WTC11 (cell line): ENCODE measurements at regions not wholly inside any gene's neighbourhood (a gene's known extent, or its start where the extent isn't known, plus 50 kb on each side); places are given as distances from the start of the nearest gene placed in this dataset.

Source experiments
- ATAC-seq: fragments of 200-7000 bp; cut with Tn5 transposase; 2 replicates; pipeline ENCODE4 v1.10.0; 2021; ENCODE audit warnings: mild to moderate bottlenecking, moderate library complexity
- CTCF ChIA-PET: fragments of 300-600 bp; sonication (Branson Sonifier 250); formaldehyde crosslinking; loops from one replicate; lab custom pipeline; 2021; ENCODE audit warnings: antibody characterized with exemption; lab: Charles Lee
- POLR2A ChIA-PET: fragments of 350-600 bp; sonication (Branson Sonifier 250); formaldehyde crosslinking; loops from one replicate; lab custom pipeline; 2021; ENCODE audit warnings: antibody characterized with exemption; lab: Charles Lee
- DNase-seq: peaks from one replicate; pipeline ENCODE4 v3.0.0; 2021; ENCODE audit warnings: low spot score
- H3K27ac Mint-ChIP-seq: 2 replicates; pipeline ENCODE4 v1.8.0; 2021; ENCODE audit warnings: mixed read lengths
- H3K27me3 Mint-ChIP-seq: 2 replicates; pipeline ENCODE4 v1.8.0; 2021; ENCODE audit warnings: low read depth, mild to moderate bottlenecking, moderate library complexity, mixed read lengths
- H3K36me3 Mint-ChIP-seq: 2 replicates; pipeline ENCODE4 v1.8.0; 2021; ENCODE audit warnings: mixed read lengths
- H3K4me1 Mint-ChIP-seq: 2 replicates; pipeline ENCODE4 v1.8.0; 2022; ENCODE audit warnings: mixed read lengths
- H3K4me3 Mint-ChIP-seq: 2 replicates; pipeline ENCODE4 v1.8.0; 2021; ENCODE audit warnings: mild to moderate bottlenecking, moderate library complexity, mixed read lengths
- H3K9me3 Mint-ChIP-seq: 2 replicates; pipeline ENCODE4 v1.8.0; 2021; ENCODE audit warnings: mixed read lengths
- ATF2 ChIP-seq: sonication (generic); formaldehyde crosslinking; IDR thresholded peaks from 2 replicates; pipeline ENCODE4 v1.8.1; 2022; ENCODE audit warnings: low read depth, missing genetic modification reagents, borderline replicate concordance
- CREB1 ChIP-seq: sonication (generic); formaldehyde crosslinking; IDR thresholded peaks from 2 replicates; pipeline ENCODE4 v1.8.0; 2023; ENCODE audit warnings: mild to moderate bottlenecking, missing genetic modification reagents
- ESRRA ChIP-seq: sonication (generic); formaldehyde crosslinking; IDR thresholded peaks from 2 replicates; pipeline ENCODE4 v1.8.1; 2022; ENCODE audit warnings: mild to moderate bottlenecking, missing genetic modification reagents, borderline replicate concordance
- GRHL2 ChIP-seq: fragments of 250-450 bp; sonication (Bioruptor Pico); IDR thresholded peaks from 2 replicates; pipeline ENCODE4 v1.8.0; 2022; ENCODE audit warnings: mild to moderate bottlenecking, moderate library complexity; ENCODE audit not compliant: insufficient replicate concordance, severe bottlenecking
- JUN ChIP-seq: sonication (generic); formaldehyde crosslinking; IDR thresholded peaks from 2 replicates; pipeline ENCODE4 v1.8.0; 2023; ENCODE audit warnings: mild to moderate bottlenecking, missing genetic modification reagents
- MYBL2 ChIP-seq: sonication (generic); formaldehyde crosslinking; IDR thresholded peaks from 2 replicates; pipeline ENCODE4 v1.8.1; 2023; ENCODE audit warnings: mild to moderate bottlenecking, moderate library complexity, missing genetic modification reagents
- NFE2L1 ChIP-seq: sonication (generic); formaldehyde crosslinking; IDR thresholded peaks from 2 replicates; pipeline ENCODE4 v1.8.1; 2023; ENCODE audit warnings: missing genetic modification reagents
- NFYB ChIP-seq: sonication (generic); formaldehyde crosslinking; conservative IDR thresholded peaks from 2 replicates; pipeline ENCODE4 v1.8.0; 2022; ENCODE audit warnings: low read depth, missing genetic modification reagents
- NR1H2 ChIP-seq: sonication (generic); formaldehyde crosslinking; IDR thresholded peaks from 2 replicates; pipeline ENCODE4 v1.9.0; 2021; ENCODE audit warnings: mild to moderate bottlenecking, moderate library complexity, missing genetic modification reagents
- PRDM15 ChIP-seq: sonication (generic); formaldehyde crosslinking; IDR thresholded peaks from 2 replicates; pipeline ENCODE4 v1.8.0; 2022; ENCODE audit warnings: missing genetic modification reagents
- PREB ChIP-seq: sonication (generic); formaldehyde crosslinking; IDR thresholded peaks from 2 replicates; pipeline ENCODE4 v1.8.1; 2022; ENCODE audit warnings: mild to moderate bottlenecking, missing genetic modification reagents, moderate library complexity, borderline replicate concordance
- PRRX2 ChIP-seq: fragments of 250-450 bp; sonication (Bioruptor Pico); IDR thresholded peaks from 2 replicates; pipeline ENCODE4 v1.8.0; 2021; ENCODE audit warnings: mild to moderate bottlenecking
- SMAD4 ChIP-seq: sonication (generic); formaldehyde crosslinking; IDR thresholded peaks from 2 replicates; pipeline ENCODE4 v1.8.0; 2022; ENCODE audit warnings: mild to moderate bottlenecking, missing genetic modification reagents
- ZBTB43 ChIP-seq: sonication (generic); formaldehyde crosslinking; IDR thresholded peaks from 2 replicates; pipeline ENCODE4 v1.8.1; 2023; ENCODE audit warnings: mild to moderate bottlenecking, missing genetic modification reagents
- ZNF121 ChIP-seq: sonication (generic); formaldehyde crosslinking; IDR thresholded peaks from 2 replicates; pipeline ENCODE4 v1.8.0; 2023; ENCODE audit warnings: missing genetic modification reagents
- ZNF138 ChIP-seq: sonication (generic); formaldehyde crosslinking; conservative IDR thresholded peaks from 2 replicates; pipeline ENCODE4 v1.8.1; 2022; ENCODE audit warnings: mild to moderate bottlenecking, moderate library complexity, missing genetic modification reagents
- ZNF219 ChIP-seq: sonication (generic); formaldehyde crosslinking; IDR thresholded peaks from 2 replicates; pipeline ENCODE4 v1.8.0; 2023; ENCODE audit warnings: missing genetic modification reagents, mild to moderate bottlenecking, borderline replicate concordance
- ZNF396 ChIP-seq: fragments of 250-450 bp; sonication (Bioruptor Pico); IDR thresholded peaks from 2 replicates; pipeline ENCODE4 v1.8.0; 2021; ENCODE audit warnings: mild to moderate bottlenecking, moderate library complexity, borderline replicate concordance
- ZNF425 ChIP-seq: fragments of 250-450 bp; sonication (Bioruptor Pico); conservative IDR thresholded peaks from 2 replicates; pipeline ENCODE4 v1.9.0; 2021; ENCODE audit warnings: mild to moderate bottlenecking
- TF ChIP-seq, protein P1 (sequence below): fragments of 250-450 bp; sonication (Bioruptor Pico); IDR thresholded peaks from 2 replicates; pipeline ENCODE4 v1.9.0; 2021; ENCODE audit warnings: mild to moderate bottlenecking
- TF ChIP-seq, protein P2 (sequence below): sonication (generic); formaldehyde crosslinking; conservative IDR thresholded peaks from 2 replicates; pipeline ENCODE4 v1.8.1; 2022; ENCODE audit warnings: mild to moderate bottlenecking, missing genetic modification reagents

DNA sequence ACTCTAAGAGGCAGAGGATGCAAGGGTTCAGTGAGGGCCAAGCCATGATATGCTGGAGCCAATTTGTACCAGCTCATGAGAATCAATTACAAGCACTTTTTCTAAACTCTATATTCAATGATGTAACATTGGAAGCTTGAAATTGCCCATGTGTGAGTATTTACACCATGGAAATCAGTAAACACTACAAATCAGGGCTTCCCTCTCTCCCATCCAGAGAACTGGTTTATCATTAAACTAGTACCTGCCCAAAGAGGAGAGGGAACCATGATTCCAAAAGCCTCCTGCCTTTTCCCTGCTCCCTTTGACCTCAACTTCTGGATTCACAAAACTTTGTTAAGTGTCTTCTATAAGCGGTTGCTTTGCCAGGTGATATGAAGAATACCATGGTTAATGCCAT, 52.5 kb upstream of the BICC1 start:
- Mint-ChIP-seq H3K9me3 (peaks cover 25% of the 10 kb centered on the region), H3K4me3 (no peak overlapping the region), H3K27ac (no peak overlapping the region), H3K36me3 (peaks cover 11% of the 10 kb centered on the region), H3K4me1 (peaks cover 8% of the 10 kb centered on the region), H3K27me3 (no peaks in the 10 kb centered on the region; the same call in 1 of the 2 replicates)
- TF ChIP-seq ZNF425 (CRISPR knock-in tag) (no peak), PRRX2 (CRISPR knock-in tag) (no peak), SMAD4 (CRISPR knock-in tag) (no peak)
- ChIA-PET POLR2A (no interaction called here), CTCF (no interaction called here)
- DNase-seq (no peak), ATAC-seq (no peak)

- CTCF ChIA-PET: interaction anchor here (1.0 kb wide), 1 partner anchor 68 kb away, joined by 3 read pairs; no protein-coding TSS in a partner anchor
- POLR2A ChIA-PET: no interaction called here
- H3K27me3 Mint-ChIP-seq: no peaks in the 10 kb centered on the region; the same call in 1 of the 2 replicates
- peaks cover 11% of the 10 kb centered on the region for H3K4me1 Mint-ChIP-seq
- peaks cover 25% of the 10 kb centered on the region for H3K9me3 Mint-ChIP-seq
- no peak overlapping the region for H3K27ac Mint-ChIP-seq
- DNase-seq: no peak
- TF ChIP-seq NFYB (CRISPR knock-in tag) (no peak), CREB1 (CRISPR knock-in tag) (no peak), ZNF121 (CRISPR knock-in tag) (no peak), NFE2L1 (no peak), PREB (CRISPR knock-in tag) (no peak), ZNF219 (CRISPR knock-in tag) (no peak), GRHL2 (no peak), ATF2 (CRISPR knock-in tag) (no peak), NR1H2 (CRISPR knock-in tag) (no peak), ZNF138 (CRISPR knock-in tag) (no peak), PRDM15 (CRISPR knock-in tag) (no peak), JUN (no peak), MYBL2 (CRISPR knock-in tag) (no peak), ESRRA (CRISPR knock-in tag) (no peak), ZBTB43 (no peak), ZNF396 (CRISPR knock-in tag) (no peak)
- TF ChIP-seq, protein P1, sequence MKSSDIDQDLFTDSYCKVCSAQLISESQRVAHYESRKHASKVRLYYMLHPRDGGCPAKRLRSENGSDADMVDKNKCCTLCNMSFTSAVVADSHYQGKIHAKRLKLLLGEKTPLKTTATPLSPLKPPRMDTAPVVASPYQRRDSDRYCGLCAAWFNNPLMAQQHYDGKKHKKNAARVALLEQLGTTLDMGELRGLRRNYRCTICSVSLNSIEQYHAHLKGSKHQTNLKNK (CRISPR knock-in tag): no peak
- TF ChIP-seq, protein P2, sequence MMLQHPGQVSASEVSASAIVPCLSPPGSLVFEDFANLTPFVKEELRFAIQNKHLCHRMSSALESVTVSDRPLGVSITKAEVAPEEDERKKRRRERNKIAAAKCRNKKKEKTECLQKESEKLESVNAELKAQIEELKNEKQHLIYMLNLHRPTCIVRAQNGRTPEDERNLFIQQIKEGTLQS (CRISPR knock-in tag): no peak
- no peak for ATAC-seq
- no peak overlapping the region for H3K4me3 Mint-ChIP-seq
- H3K36me3 Mint-ChIP-seq: peaks cover 11% of the 10 kb centered on the region
Measured at GRCh38 chr10:58462863-58463507, 49.7 kb upstream of the BICC1 start.
